Astrocyte (in vitro differentiated cells and primary cell): ENCODE measurements at regions not wholly inside any gene's neighbourhood (a gene's known extent, or its start where the extent isn't known, plus 50 kb on each side); places are given as distances from the start of the nearest gene placed in this dataset.

Experiments
- DNase-seq: peaks from one replicate; pipeline ENCODE4 v3.0.0-alpha.2; 2010; ENCODE audit warnings: low read depth
- FAIRE-seq: peaks from 2 replicates; lab custom pipeline; 2011; peaks lifted over from hg19 to GRCh38; lab: Jason Lieb, UNC
- H2AFZ ChIP-seq: 2 replicates; pipeline ENCODE4 v1.6.0; 2012; ENCODE audit warnings: low read depth, low read length, inconsistent platforms
- H3K27ac ChIP-seq: 2 replicates; pipeline ENCODE4 v1.5.1; 2011; ENCODE audit warnings: low read depth, low read length, inconsistent platforms
- H3K27me3 ChIP-seq: 2 replicates; pipeline ENCODE4 v1.6.0; 2011; ENCODE audit warnings: low read length, inconsistent platforms; ENCODE audit not compliant: insufficient read depth
- H3K36me3 ChIP-seq: 2 replicates; pipeline ENCODE4 v1.5.1; 2011; ENCODE audit warnings: low read length, inconsistent platforms; ENCODE audit not compliant: insufficient read depth
- H3K4me1 ChIP-seq: 2 replicates; pipeline ENCODE4 v1.5.1; 2011; ENCODE audit warnings: low read length, inconsistent platforms; ENCODE audit not compliant: insufficient read depth
- H3K4me2 ChIP-seq: 2 replicates; pipeline ENCODE4 v1.6.0; 2012; ENCODE audit warnings: low read length, inconsistent platforms
- H3K4me3 ChIP-seq: 2 replicates; pipeline ENCODE4 v1.5.1; 2011; ENCODE audit warnings: low read depth, mild to moderate bottlenecking, low read length, inconsistent platforms; ENCODE audit not compliant: insufficient read depth
- H3K79me2 ChIP-seq: 2 replicates; pipeline ENCODE4 v1.6.0; 2012; ENCODE audit warnings: mild to moderate bottlenecking, low read length, inconsistent platforms; ENCODE audit not compliant: insufficient read depth
- H3K9ac ChIP-seq: 2 replicates; pipeline ENCODE4 v1.6.0; 2012; ENCODE audit warnings: mild to moderate bottlenecking, low read length, inconsistent platforms
- H3K9me3 ChIP-seq: 2 replicates; pipeline ENCODE4 v1.5.1; 2012; ENCODE audit warnings: low read depth, mild to moderate bottlenecking, low read length, inconsistent platforms; ENCODE audit not compliant: insufficient read depth
- H4K20me1 ChIP-seq: 2 replicates; pipeline ENCODE4 v1.6.0; 2012; ENCODE audit warnings: low read length, inconsistent platforms; ENCODE audit not compliant: insufficient read depth
- H3K27ac Mint-ChIP-seq: one replicate; pipeline ENCODE4 v1.8.0; 2021; ENCODE audit warnings: mild to moderate bottlenecking, mixed read lengths; ENCODE audit not compliant: unreplicated experiment
- H3K27me3 Mint-ChIP-seq: one replicate; pipeline ENCODE4 v1.8.0; 2021; ENCODE audit warnings: low read depth, mixed read lengths; ENCODE audit not compliant: unreplicated experiment
- H3K36me3 Mint-ChIP-seq: one replicate; pipeline ENCODE4 v1.8.0; 2021; ENCODE audit warnings: low read depth, mixed read lengths; ENCODE audit not compliant: unreplicated experiment
- H3K4me1 Mint-ChIP-seq: one replicate; pipeline ENCODE4 v1.8.0; 2021; ENCODE audit warnings: low read depth, mixed read lengths; ENCODE audit not compliant: unreplicated experiment
- H3K4me3 Mint-ChIP-seq: one replicate; pipeline ENCODE4 v1.8.0; 2021; ENCODE audit warnings: mild to moderate bottlenecking, moderate library complexity, mixed read lengths; ENCODE audit not compliant: unreplicated experiment
- H3K9me3 Mint-ChIP-seq: one replicate; pipeline ENCODE4 v1.8.0; 2021; ENCODE audit warnings: mild to moderate bottlenecking, mixed read lengths; ENCODE audit not compliant: unreplicated experiment
- CTCF ChIP-seq: IDR thresholded peaks from 2 replicates; pipeline ENCODE4 v1.5.1; 2011; ENCODE audit warnings: low read depth, mild to moderate bottlenecking, inconsistent platforms, low read length, moderate library complexity; ENCODE audit not compliant: insufficient read depth
- EZH2 ChIP-seq: IDR thresholded peaks from 2 replicates; pipeline ENCODE4 v1.6.1; 2012; ENCODE audit warnings: mild to moderate bottlenecking, low read length, inconsistent platforms; ENCODE audit not compliant: insufficient read depth

- Mint-ChIP-seq H3K9me3 (no peaks in the 10 kb centered on the region), H3K4me3 (no peak overlapping the region), H3K27ac (no peak overlapping the region), H3K36me3 (peaks cover 9% of the 10 kb centered on the region), H3K4me1 (peaks cover 24% of the 10 kb centered on the region), H3K27me3 (no peaks in the 10 kb centered on the region)
- TF ChIP-seq EZH2 (no peak), CTCF (no peak)
- Histone ChIP-seq H4K20me1 (peaks cover 69% of the 10 kb centered on the region), H3K27ac (no peak overlapping the region), H3K36me3 (no peaks in the 10 kb centered on the region), H2AFZ (no peak overlapping the region), H3K79me2 (peaks cover 97% of the 10 kb centered on the region), H3K4me1 (peaks cover 41% of the 10 kb centered on the region), H3K4me3 (no peak overlapping the region), H3K9me3 (no peaks in the 10 kb centered on the region), H3K27me3 (no peaks in the 10 kb centered on the region), H3K4me2 (no peak overlapping the region), H3K9ac (no peak overlapping the region)
- DNase-seq: no peak
- FAIRE-seq: no peak
These were observed 274.1 kb downstream of the SEC14L1 start for GRCh38 chr17:77414811-77415400.

GRCh38 chr17:77416105-77416713 lies 275.4 kb downstream of the SEC14L1 start:
- H4K20me1 ChIP-seq: peaks cover 81% of the 10 kb centered on the region
- peaks cover 97% of the 10 kb centered on the region for H3K79me2 ChIP-seq
- peaks cover 42% of the 10 kb centered on the region for H3K4me1 ChIP-seq
- no peak for TF ChIP-seq CTCF
- no peak for TF ChIP-seq EZH2
- no peak overlapping the region for H3K4me2 ChIP-seq
- Mint-ChIP-seq H3K4me3 (no peak overlapping the region), H3K27ac (peak overlapping the region; percentile 26), H3K9me3 (no peaks in the 10 kb centered on the region), H3K36me3 (peaks cover 6% of the 10 kb centered on the region), H3K4me1 (peaks cover 28% of the 10 kb centered on the region), H3K27me3 (no peaks in the 10 kb centered on the region)
- no peaks in the 10 kb centered on the region for H3K36me3 ChIP-seq
- H2AFZ ChIP-seq: no peak overlapping the region
- no peak overlapping the region for H3K27ac ChIP-seq
- no peak overlapping the region for H3K4me3 ChIP-seq
- DNase-seq (no peak), FAIRE-seq (no peak)
- no peaks in the 10 kb centered on the region for H3K27me3 ChIP-seq
- H3K9ac ChIP-seq: no peak overlapping the region
- no peaks in the 10 kb centered on the region for H3K9me3 ChIP-seq

GRCh38 chr17:77417575-77417974 lies 276.8 kb downstream of the SEC14L1 start:
- TF ChIP-seq CTCF (no peak), EZH2 (no peak)

More at GRCh38 chr17:77417575-77417974, 276.8 kb downstream of the SEC14L1 start:
- Mint-ChIP-seq H3K27ac (no peak overlapping the region), H3K36me3 (peaks cover 3% of the 10 kb centered on the region), H3K4me3 (no peak overlapping the region), H3K27me3 (no peaks in the 10 kb centered on the region), H3K4me1 (peaks cover 34% of the 10 kb centered on the region), H3K9me3 (no peaks in the 10 kb centered on the region)
- DNase-seq: no peak
- H3K4me1 ChIP-seq: peaks cover 48% of the 10 kb centered on the region
- H3K27me3 ChIP-seq: no peaks in the 10 kb centered on the region
- H3K27ac ChIP-seq: no peak overlapping the region
- H3K4me2 ChIP-seq: no peak overlapping the region
- peaks cover 98% of the 10 kb centered on the region for H3K79me2 ChIP-seq
- H3K9me3 ChIP-seq: no peaks in the 10 kb centered on the region
- FAIRE-seq: no peak
- no peak overlapping the region for H2AFZ ChIP-seq
- peaks cover 75% of the 10 kb centered on the region for H4K20me1 ChIP-seq
- no peaks in the 10 kb centered on the region for H3K36me3 ChIP-seq
- no peak overlapping the region for H3K4me3 ChIP-seq
- no peak overlapping the region for H3K9ac ChIP-seq
